ENCODE measurements at regions not wholly inside any gene's neighbourhood (a gene's known extent, or its start where the extent isn't known, plus 50 kb on each side); places are given as distances from the start of the nearest gene placed in this dataset.

DNA sequence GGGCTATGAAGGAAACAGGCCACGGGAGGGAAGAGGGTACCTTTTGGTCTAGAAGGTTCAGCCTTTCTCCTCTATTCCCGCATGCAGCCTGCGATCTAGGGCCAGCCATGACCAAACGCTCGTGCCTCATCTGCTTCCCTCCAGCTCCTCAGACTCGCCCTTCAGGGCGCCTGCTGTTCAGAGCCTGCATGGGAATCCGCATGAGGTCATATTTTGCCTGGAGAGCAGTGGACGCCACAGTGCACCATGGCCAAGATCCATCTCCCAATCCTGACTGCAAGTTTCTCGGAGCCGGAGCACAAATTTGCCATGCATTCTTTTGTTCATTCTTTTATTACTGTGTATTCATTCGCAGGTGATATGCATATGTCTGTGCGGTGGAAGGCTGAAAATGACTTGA lies 608.1 kb downstream of the QKI start:
- intact Hi-C loops (cut with micrococcal nuclease; ENCODE audit: unreplicated experiment): no loop called here
- DNase-seq: no peak
- TF ChIP-seq, protein P1, sequence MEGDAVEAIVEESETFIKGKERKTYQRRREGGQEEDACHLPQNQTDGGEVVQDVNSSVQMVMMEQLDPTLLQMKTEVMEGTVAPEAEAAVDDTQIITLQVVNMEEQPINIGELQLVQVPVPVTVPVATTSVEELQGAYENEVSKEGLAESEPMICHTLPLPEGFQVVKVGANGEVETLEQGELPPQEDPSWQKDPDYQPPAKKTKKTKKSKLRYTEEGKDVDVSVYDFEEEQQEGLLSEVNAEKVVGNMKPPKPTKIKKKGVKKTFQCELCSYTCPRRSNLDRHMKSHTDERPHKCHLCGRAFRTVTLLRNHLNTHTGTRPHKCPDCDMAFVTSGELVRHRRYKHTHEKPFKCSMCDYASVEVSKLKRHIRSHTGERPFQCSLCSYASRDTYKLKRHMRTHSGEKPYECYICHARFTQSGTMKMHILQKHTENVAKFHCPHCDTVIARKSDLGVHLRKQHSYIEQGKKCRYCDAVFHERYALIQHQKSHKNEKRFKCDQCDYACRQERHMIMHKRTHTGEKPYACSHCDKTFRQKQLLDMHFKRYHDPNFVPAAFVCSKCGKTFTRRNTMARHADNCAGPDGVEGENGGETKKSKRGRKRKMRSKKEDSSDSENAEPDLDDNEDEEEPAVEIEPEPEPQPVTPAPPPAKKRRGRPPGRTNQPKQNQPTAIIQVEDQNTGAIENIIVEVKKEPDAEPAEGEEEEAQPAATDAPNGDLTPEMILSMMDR (IDR thresholded peaks at IDR 0.05; ENCODE audit: unreplicated experiment): no peak
- no peak overlapping the region for H3K4me3 Mint-ChIP-seq (ENCODE audit: low read depth, unreplicated experiment)
- H3K4me1 Mint-ChIP-seq (ENCODE audit: low read depth, unreplicated experiment): no peaks in the 10 kb centered on the region
- no peaks in the 10 kb centered on the region for H3K36me3 Mint-ChIP-seq (ENCODE audit: insufficient read depth, unreplicated experiment)
- peaks cover 4% of the 10 kb centered on the region for H3K9me3 Mint-ChIP-seq (ENCODE audit: low read depth, unreplicated experiment)
- BruUV-seq (replicated peaks): no TSS peak
- no peak overlapping the region for H3K27ac Mint-ChIP-seq (ENCODE audit: unreplicated experiment)
- peaks cover 28% of the 10 kb centered on the region for H3K27me3 Mint-ChIP-seq (ENCODE audit: unreplicated experiment)
- CTCF ChIA-PET: no interaction called here

DNA sequence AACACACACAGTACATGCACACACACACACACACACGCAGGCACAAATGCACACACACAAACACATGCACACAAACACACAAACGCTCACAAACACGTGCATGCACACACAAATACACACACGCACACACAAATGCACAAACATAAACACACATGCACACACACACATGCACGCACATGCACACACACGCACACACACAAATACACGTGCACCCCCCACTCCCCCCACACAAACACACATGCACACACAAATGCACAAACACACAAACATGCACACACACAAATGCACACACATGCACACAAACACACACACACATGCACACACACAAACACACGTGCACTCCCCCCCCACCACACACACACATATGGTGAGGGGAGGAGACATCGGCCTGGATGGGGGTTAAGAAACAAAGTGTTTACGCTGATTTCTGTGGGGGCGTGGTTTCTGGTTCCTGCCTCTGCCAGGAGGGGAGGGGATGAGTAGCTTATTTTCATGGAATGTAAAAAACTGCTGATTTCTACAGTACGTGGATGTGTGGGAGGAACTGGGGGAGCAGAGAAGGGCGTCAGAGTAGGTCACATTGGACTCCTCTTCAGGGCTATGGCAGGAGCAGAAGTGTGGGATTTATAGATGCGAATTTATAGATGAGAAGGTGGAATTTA lies 607.2 kb downstream of the QKI start:
- no TSS peak for BruUV-seq (replicated peaks)
- Mint-ChIP-seq H3K27ac (ENCODE audit: unreplicated experiment) (no peak overlapping the region), H3K27me3 (ENCODE audit: unreplicated experiment) (peaks cover 28% of the 10 kb centered on the region), H3K4me1 (ENCODE audit: low read depth, unreplicated experiment) (no peaks in the 10 kb centered on the region), H3K4me3 (ENCODE audit: low read depth, unreplicated experiment) (no peak overlapping the region), H3K36me3 (ENCODE audit: insufficient read depth, unreplicated experiment) (no peaks in the 10 kb centered on the region), H3K9me3 (ENCODE audit: low read depth, unreplicated experiment) (peaks cover 4% of the 10 kb centered on the region)
- intact Hi-C loops (cut with micrococcal nuclease; ENCODE audit: unreplicated experiment): no loop called here
- TF ChIP-seq, protein P1 (IDR thresholded peaks at IDR 0.05; ENCODE audit: unreplicated experiment): no peak
- DNase-seq: no peak
- CTCF ChIA-PET: no interaction called here

DNA sequence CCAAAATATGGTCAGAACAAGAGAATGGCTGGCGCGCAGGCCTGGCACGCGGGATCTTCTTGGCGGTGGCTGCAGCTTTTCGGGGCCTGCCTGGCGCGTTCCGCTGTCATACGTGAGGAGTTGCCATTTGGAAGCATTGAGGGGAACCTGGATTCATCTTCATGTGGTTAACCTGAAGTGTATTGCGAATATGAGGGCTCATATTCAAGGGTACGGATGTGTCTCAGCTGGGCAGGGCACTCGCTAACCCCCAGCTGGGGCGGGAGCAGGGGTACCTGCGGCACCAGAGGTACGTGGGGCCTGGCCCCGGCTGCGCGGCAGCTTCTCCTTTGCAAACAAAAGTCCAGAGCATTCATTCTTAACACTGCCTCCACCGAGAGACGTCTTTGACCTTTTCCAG lies 605.6 kb downstream of the QKI start:
- CTCF ChIA-PET: no interaction called here
- no TSS peak for BruUV-seq (replicated peaks)
- H3K4me1 Mint-ChIP-seq (ENCODE audit: low read depth, unreplicated experiment): no peaks in the 10 kb centered on the region
- H3K9me3 Mint-ChIP-seq (ENCODE audit: low read depth, unreplicated experiment): peaks cover 7% of the 10 kb centered on the region
- no peak overlapping the region for H3K4me3 Mint-ChIP-seq (ENCODE audit: low read depth, unreplicated experiment)
- H3K36me3 Mint-ChIP-seq (ENCODE audit: insufficient read depth, unreplicated experiment): no peaks in the 10 kb centered on the region
- TF ChIP-seq, protein P1 (IDR thresholded peaks at IDR 0.05; ENCODE audit: unreplicated experiment): no peak
- no peak overlapping the region for H3K27ac Mint-ChIP-seq (ENCODE audit: unreplicated experiment)
- peaks cover 28% of the 10 kb centered on the region for H3K27me3 Mint-ChIP-seq (ENCODE audit: unreplicated experiment)
- DNase-seq: no peak
- intact Hi-C loops (cut with micrococcal nuclease; ENCODE audit: unreplicated experiment): no loop called here

DNA sequence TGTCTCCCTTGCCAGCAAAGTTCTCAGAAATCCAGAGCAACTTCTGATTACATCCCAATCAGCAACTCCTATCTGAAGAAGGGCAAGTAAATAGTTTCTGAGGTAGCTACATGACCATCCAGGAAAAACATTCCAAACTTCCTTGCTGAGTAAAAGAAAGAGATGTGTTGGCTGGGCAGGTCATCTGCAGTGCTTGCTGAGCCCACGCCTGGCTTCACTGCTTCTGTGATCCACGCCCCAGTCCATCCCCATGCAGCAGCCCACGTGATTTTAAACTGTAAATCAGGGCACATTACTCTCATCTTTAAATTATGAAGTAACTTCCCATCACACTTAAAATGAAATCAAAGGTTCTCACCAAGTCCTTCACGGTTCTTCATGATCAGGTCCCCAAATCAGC lies 603.6 kb downstream of the QKI start:
- intact Hi-C loops (cut with micrococcal nuclease; ENCODE audit: unreplicated experiment): no loop called here
- Mint-ChIP-seq H3K4me1 (ENCODE audit: low read depth, unreplicated experiment) (no peaks in the 10 kb centered on the region), H3K4me3 (ENCODE audit: low read depth, unreplicated experiment) (no peak overlapping the region), H3K36me3 (ENCODE audit: insufficient read depth, unreplicated experiment) (no peaks in the 10 kb centered on the region), H3K27ac (ENCODE audit: unreplicated experiment) (no peak overlapping the region), H3K27me3 (ENCODE audit: unreplicated experiment) (peaks cover 13% of the 10 kb centered on the region), H3K9me3 (ENCODE audit: low read depth, unreplicated experiment) (peaks cover 11% of the 10 kb centered on the region)
- BruUV-seq (replicated peaks): no TSS peak
- CTCF ChIA-PET: no interaction called here
- no peak for DNase-seq
- TF ChIP-seq, protein P1 (IDR thresholded peaks at IDR 0.05; ENCODE audit: unreplicated experiment): no peak
